Daoy (cell line): ENCODE measurements at regions not wholly inside any gene's neighbourhood (a gene's known extent, or its start where the extent isn't known, plus 50 kb on each side); places are given as distances from the start of the nearest gene placed in this dataset.

Experiments used
- DNase-seq: peaks from one replicate; pipeline ENCODE4 v3.0.0-alpha.2; 2015; ENCODE audit warnings: low read depth

- DNase-seq: no peak
Measured at GRCh38 chr4:125689805-125690204, 375.1 kb downstream of the FAT4 start.

GRCh38 chr4:125693228-125693627 lies 378.5 kb downstream of the FAT4 start:
- no peak for DNase-seq

- no peak for DNase-seq
Measured at GRCh38 chr4:125702406-125702805, 387.7 kb downstream of the FAT4 start.

GRCh38 chr4:125703443-125703842 lies 388.7 kb downstream of the FAT4 start:
- DNase-seq: peak; percentile 3

- no peak for DNase-seq
Measured at GRCh38 chr4:125704726-125705125, 390.0 kb downstream of the FAT4 start.

GRCh38 chr4:125705681-125706080 lies 390.9 kb downstream of the FAT4 start:
- DNase-seq: no peak

- DNase-seq: no peak
Measured at GRCh38 chr4:125707397-125707796, 392.6 kb downstream of the FAT4 start.

GRCh38 chr4:125710766-125711165 lies 396.0 kb downstream of the FAT4 start:
- no peak for DNase-seq

GRCh38 chr4:125714049-125714448 lies 399.3 kb downstream of the FAT4 start:
- no peak for DNase-seq

GRCh38 chr4:125714845-125715244 lies 400.1 kb downstream of the FAT4 start:
- DNase-seq: no peak

- DNase-seq: peak; percentile 13
Measured at GRCh38 chr4:125719987-125720386, 405.2 kb downstream of the FAT4 start.

GRCh38 chr4:125722009-125722408 lies 407.3 kb downstream of the FAT4 start:
- no peak for DNase-seq

GRCh38 chr4:125725957-125726525 lies 411.3 kb downstream of the FAT4 start:
- no peak for DNase-seq

- DNase-seq: no peak
Measured at GRCh38 chr4:125727931-125728330, 413.2 kb downstream of the FAT4 start.

- DNase-seq: peak; percentile 69
Measured at GRCh38 chr4:125728568-125728967, 413.8 kb downstream of the FAT4 start.

- no peak for DNase-seq
Measured at GRCh38 chr4:125729171-125729570, 414.4 kb downstream of the FAT4 start.

- no peak for DNase-seq
Measured at GRCh38 chr4:125732632-125733031, 417.9 kb downstream of the FAT4 start.

- DNase-seq: no peak
Measured at GRCh38 chr4:125734504-125734903, 419.7 kb downstream of the FAT4 start.

GRCh38 chr4:125735102-125735501 lies 420.3 kb downstream of the FAT4 start:
- DNase-seq: peak; percentile 74

GRCh38 chr4:125736057-125736456 lies 421.3 kb downstream of the FAT4 start:
- DNase-seq: peak; percentile 44

GRCh38 chr4:125739760-125740159 lies 425.0 kb downstream of the FAT4 start:
- DNase-seq: no peak

- DNase-seq: no peak
Measured at GRCh38 chr4:125741825-125742452, 427.2 kb downstream of the FAT4 start.

GRCh38 chr4:125744891-125745364 lies 430.2 kb downstream of the FAT4 start:
- no peak for DNase-seq

- DNase-seq: no peak
Measured at GRCh38 chr4:125749354-125749753, 434.6 kb downstream of the FAT4 start.
